Panc1 (cell line): ENCODE measurements at regions not wholly inside any gene's neighbourhood (a gene's known extent, or its start where the extent isn't known, plus 50 kb on each side); places are given as distances from the start of the nearest gene placed in this dataset.

ENCODE experiments used
- ATAC-seq: fragments of 200-7000 bp; cut with Tn5 transposase; 2 replicates; pipeline ENCODE4 v1.9.1; 2020; ENCODE audit warnings: mild to moderate bottlenecking, moderate library complexity
- BruUV-seq: library from RNA; stranded (reverse); fragments of 400-500 nt; replicated peaks from 2 replicates; lab custom pipeline; 2021; lab: Mats Ljungman, UMichigan
- CTCF ChIA-PET: fragments of 300-600 bp; sonication (Branson Sonifier 250); formaldehyde crosslinking; loops from one replicate; lab custom pipeline; 2022; ENCODE audit warnings: antibody characterized with exemption; lab: Charles Lee
- POLR2A ChIA-PET: fragments of 300-600 bp; sonication (Branson Sonifier 250); formaldehyde crosslinking; loops from one replicate; lab custom pipeline; 2022; ENCODE audit warnings: antibody characterized with exemption; lab: Charles Lee
- DNase-seq: peaks from one replicate; pipeline ENCODE4 v3.0.0-alpha.2; 2010; ENCODE audit warnings: low read depth, low spot score
- H3K27ac ChIP-seq: 2 replicates; pipeline ENCODE4 v1.5.1; 2011; ENCODE audit warnings: mild to moderate bottlenecking, low read length, inconsistent platforms
- H3K27me3 ChIP-seq: fragments of 200-500 bp; sonication (Bioruptor generic); 2 replicates; pipeline ENCODE4 v1.6.0; 2014; ENCODE audit warnings: low read length, inconsistent platforms; ENCODE audit not compliant: control insufficient read depth, insufficient read depth
- H3K36me3 ChIP-seq: fragments of 200-500 bp; sonication (Bioruptor generic); 2 replicates; pipeline ENCODE4 v1.5.1; 2014; ENCODE audit warnings: inconsistent platforms, mild to moderate bottlenecking, low read length, moderate library complexity; ENCODE audit not compliant: control insufficient read depth, insufficient read depth
- H3K4me1 ChIP-seq: 2 replicates; pipeline ENCODE4 v1.5.1; 2011; ENCODE audit warnings: inconsistent platforms, mild to moderate bottlenecking, low read length, moderate library complexity; ENCODE audit not compliant: control insufficient read depth, insufficient read depth
- H3K4me3 ChIP-seq, 2 experiments: 2 replicates each; pipeline ENCODE4 v1.5.1; 2011 to 2012; ENCODE audit warnings: low read depth in 2 of 2, low read length in 2 of 2, mild to moderate bottlenecking in 2 of 2, inconsistent platforms in 1 of 2, moderate library complexity in 1 of 2
- H3K9me3 ChIP-seq: fragments of 200-500 bp; sonication (Bioruptor generic); 2 replicates; pipeline ENCODE4 v1.5.1; 2014; ENCODE audit warnings: low read depth, mild to moderate bottlenecking, inconsistent platforms, low read length, moderate library complexity; ENCODE audit not compliant: control insufficient read depth, insufficient read depth
- CTCF ChIP-seq: fragments of 450-650 bp; IDR thresholded peaks from 2 replicates; pipeline ENCODE4 v1.5.1; 2017; ENCODE audit warnings: mild to moderate bottlenecking
- POLR2AphosphoS5 ChIP-seq: IDR thresholded peaks from 2 replicates; pipeline ENCODE4 v1.6.1; 2012; ENCODE audit warnings: mild to moderate bottlenecking, low read depth, low read length, moderate library complexity
- SIN3A ChIP-seq: IDR thresholded peaks from 2 replicates; pipeline ENCODE4 v1.6.1; 2012; ENCODE audit warnings: low read depth, mild to moderate bottlenecking, low read length, moderate library complexity, borderline replicate concordance; ENCODE audit not compliant: insufficient read depth
- TCF7L2 ChIP-seq: IDR thresholded peaks from 2 replicates; pipeline ENCODE4 v1.6.1; 2011; ENCODE audit warnings: mild to moderate bottlenecking, low read depth, low read length, inconsistent platforms
- in situ Hi-C: cut with HindIII; loops from 2 replicates; pipeline ENCODE4 v1.10.0; 2016; ENCODE audit warnings: low sequenced_read_pairs, low pct_unique_long_range_greater_than_20kb
- intact Hi-C: fragments of 100-400 bp; cut with micrococcal nuclease; formaldehyde crosslinking; loops from one replicate; pipeline ENCODE4 v1.10.0; 2022; ENCODE audit not compliant: unreplicated experiment
- TF ChIP-seq, protein P1 (sequence below), 2 experiments: IDR thresholded peaks; 2 replicates each; pipeline ENCODE4 v1.6.1; 2011 to 2012; ENCODE audit warnings: low read depth in 2 of 2, control low read depth in 1 of 2, low read length in 1 of 2, mild to moderate bottlenecking in 1 of 2, moderate library complexity in 1 of 2; ENCODE audit not compliant: insufficient read depth in 1 of 2

- ChIA-PET CTCF (no interaction called here), POLR2A (no interaction called here)
- Histone ChIP-seq H3K9me3 (no peaks in the 10 kb centered on the region), H3K27ac (no peak overlapping the region), H3K36me3 (no peaks in the 10 kb centered on the region), H3K27me3 (no peaks in the 10 kb centered on the region), H3K4me1 (no peaks in the 10 kb centered on the region), H3K4me3 (no peak overlapping the region)
- no TSS peak for BruUV-seq
- TF ChIP-seq POLR2AphosphoS5 (no peak), CTCF (no peak), SIN3A (no peak), TCF7L2 (no peak)
- TF ChIP-seq, protein P1, sequence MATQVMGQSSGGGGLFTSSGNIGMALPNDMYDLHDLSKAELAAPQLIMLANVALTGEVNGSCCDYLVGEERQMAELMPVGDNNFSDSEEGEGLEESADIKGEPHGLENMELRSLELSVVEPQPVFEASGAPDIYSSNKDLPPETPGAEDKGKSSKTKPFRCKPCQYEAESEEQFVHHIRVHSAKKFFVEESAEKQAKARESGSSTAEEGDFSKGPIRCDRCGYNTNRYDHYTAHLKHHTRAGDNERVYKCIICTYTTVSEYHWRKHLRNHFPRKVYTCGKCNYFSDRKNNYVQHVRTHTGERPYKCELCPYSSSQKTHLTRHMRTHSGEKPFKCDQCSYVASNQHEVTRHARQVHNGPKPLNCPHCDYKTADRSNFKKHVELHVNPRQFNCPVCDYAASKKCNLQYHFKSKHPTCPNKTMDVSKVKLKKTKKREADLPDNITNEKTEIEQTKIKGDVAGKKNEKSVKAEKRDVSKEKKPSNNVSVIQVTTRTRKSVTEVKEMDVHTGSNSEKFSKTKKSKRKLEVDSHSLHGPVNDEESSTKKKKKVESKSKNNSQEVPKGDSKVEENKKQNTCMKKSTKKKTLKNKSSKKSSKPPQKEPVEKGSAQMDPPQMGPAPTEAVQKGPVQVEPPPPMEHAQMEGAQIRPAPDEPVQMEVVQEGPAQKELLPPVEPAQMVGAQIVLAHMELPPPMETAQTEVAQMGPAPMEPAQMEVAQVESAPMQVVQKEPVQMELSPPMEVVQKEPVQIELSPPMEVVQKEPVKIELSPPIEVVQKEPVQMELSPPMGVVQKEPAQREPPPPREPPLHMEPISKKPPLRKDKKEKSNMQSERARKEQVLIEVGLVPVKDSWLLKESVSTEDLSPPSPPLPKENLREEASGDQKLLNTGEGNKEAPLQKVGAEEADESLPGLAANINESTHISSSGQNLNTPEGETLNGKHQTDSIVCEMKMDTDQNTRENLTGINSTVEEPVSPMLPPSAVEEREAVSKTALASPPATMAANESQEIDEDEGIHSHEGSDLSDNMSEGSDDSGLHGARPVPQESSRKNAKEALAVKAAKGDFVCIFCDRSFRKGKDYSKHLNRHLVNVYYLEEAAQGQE (IDR thresholded peaks at IDR 0.05; ENCODE audit: insufficient read depth in 1 of 2, low read depth in 2 of 2, low read length in 1 of 2), result no peak
- DNase-seq (no peak), ATAC-seq (no peak)
- in situ Hi-C loops (no loop called here), intact Hi-C loops (no loop called here)
Observed at GRCh38 chr6:98142839-98143238, 691.5 kb upstream of the POU3F2 start.

DNA sequence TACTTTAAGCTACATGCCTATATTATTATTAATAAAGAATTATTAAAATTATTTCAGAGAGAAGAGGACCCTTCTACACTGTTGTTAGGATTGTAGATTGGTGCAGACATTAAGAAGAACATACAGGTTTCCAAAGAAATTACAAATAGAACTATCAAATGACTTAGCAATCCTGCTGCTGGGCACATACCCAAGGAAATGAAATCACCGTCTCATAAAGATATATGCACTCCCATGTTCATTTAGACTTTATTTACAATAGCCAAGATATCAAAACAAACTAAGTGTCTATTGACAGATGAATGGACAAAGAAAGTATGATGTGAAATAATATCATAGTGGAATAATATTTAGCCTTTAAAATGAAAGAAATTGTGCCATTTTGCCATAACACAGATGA lies 687.7 kb upstream of the POU3F2 start:
- Histone ChIP-seq H3K9me3 (no peaks in the 10 kb centered on the region), H3K27ac (no peak overlapping the region), H3K27me3 (no peaks in the 10 kb centered on the region), H3K36me3 (no peaks in the 10 kb centered on the region), H3K4me1 (no peaks in the 10 kb centered on the region), H3K4me3 (no peak overlapping the region)
- intact Hi-C loops, result no loop called here
- POLR2A ChIA-PET, result no interaction called here
- ATAC-seq (no peak), DNase-seq (no peak)
- TF ChIP-seq CTCF (no peak), SIN3A (no peak), POLR2AphosphoS5 (no peak), TCF7L2 (no peak)
- TF ChIP-seq, protein P1 (IDR thresholded peaks at IDR 0.05; ENCODE audit: insufficient read depth in 1 of 2, low read depth in 2 of 2, low read length in 1 of 2), result no peak
- BruUV-seq, result no TSS peak
- in situ Hi-C loops, result no loop called here
- CTCF ChIA-PET, result no interaction called here
